NCI-H526 treated with DMSO at 0.1 percent for 48 hours (cell line): ENCODE measurements at regions not wholly inside any gene's neighbourhood (a gene's known extent, or its start where the extent isn't known, plus 50 kb on each side); places are given as distances from the start of the nearest gene placed in this dataset.

Source experiments
- DNase-seq: peaks from one replicate; lab custom pipeline; 2025; lab: John Stamatoyannopoulos, UW

DNA sequence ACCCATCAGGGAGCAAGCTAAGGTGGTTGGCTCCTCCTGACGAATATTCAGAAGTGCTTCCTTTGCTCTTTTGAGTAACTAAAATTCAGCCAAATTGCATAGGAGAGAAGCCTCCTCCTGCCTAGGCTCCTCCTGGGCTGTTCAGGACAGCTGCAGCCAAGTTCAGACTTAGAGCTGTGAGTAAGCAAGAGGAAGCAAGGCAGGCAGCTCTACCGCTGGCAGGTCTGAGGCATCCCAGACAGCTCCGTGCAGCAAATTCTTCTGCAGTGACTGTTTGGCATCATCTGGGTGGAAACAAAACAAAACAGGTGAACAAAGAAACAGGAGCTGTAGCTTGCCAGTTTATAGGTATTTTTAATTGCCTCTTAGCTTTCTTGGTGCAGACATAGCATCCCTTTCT is 421.0 kb downstream of the GADD45G start:
- DNase-seq = no peak

DNA sequence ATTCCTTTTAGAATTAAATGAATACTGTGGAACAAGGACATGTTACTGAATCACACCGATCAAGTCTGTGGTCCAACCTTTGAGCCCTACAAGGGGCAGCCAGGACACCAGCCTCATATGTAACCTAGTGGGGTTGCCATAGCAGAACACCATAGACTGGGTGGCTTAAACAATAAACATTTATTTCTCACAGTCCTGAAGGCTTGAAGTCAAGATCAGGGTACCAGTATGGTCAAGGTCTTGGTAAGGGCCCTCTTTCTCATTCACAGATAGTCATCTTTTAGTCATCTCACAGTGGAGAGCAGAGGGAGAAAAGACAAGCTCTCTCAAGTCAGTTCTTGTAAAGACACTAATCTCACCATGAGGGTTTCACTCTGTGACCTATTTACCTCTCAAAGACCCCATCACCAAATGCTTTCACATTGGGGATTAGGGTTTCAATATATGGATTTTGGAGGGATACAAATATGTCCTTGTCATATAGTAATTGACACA is 422.5 kb downstream of the GADD45G start:
- no peak for DNase-seq

DNA sequence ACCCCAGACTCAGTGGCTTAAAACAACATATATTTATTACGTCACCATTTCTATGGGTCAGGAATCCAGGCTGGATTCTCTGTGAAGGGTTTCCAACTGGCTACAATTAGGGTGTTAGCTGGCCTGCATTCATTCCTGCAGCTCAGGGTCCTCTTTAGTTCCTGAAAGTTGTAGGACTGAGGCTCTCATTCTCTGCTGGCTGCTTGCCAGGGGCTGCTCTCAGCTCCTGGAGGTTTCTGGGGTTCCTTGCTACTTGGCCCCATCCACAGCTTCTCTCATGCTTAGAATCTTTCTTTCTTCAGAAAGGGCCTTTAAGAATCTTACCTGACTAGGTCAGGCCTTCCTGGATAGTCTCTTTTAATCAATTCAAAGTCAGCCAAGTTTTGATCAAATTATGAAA is 424.6 kb downstream of the GADD45G start:
- no peak for DNase-seq

DNA sequence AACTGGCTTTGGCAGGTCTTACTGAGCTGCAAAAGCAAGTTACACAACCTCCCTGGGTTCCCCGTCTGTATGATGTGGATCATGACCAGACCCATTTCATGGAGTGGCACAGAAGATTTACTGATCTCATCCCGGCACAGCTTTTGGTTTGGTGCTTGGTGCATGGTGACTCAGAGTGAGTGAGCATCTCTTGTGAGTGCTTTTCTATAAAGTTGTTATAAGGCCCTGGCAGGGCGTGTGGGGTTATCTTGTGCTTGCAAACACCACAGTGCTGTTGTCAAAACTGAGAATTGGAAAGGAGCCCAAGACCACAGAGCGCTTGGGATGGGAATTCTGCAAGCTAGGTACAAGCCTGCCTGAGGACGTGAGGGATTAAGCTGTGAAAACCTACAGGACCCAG is 425.2 kb downstream of the GADD45G start:
- no peak for DNase-seq

- DNase-seq = no peak
Observed at GRCh38 chr9:90032296-90033027, 427.6 kb downstream of the GADD45G start.

DNA sequence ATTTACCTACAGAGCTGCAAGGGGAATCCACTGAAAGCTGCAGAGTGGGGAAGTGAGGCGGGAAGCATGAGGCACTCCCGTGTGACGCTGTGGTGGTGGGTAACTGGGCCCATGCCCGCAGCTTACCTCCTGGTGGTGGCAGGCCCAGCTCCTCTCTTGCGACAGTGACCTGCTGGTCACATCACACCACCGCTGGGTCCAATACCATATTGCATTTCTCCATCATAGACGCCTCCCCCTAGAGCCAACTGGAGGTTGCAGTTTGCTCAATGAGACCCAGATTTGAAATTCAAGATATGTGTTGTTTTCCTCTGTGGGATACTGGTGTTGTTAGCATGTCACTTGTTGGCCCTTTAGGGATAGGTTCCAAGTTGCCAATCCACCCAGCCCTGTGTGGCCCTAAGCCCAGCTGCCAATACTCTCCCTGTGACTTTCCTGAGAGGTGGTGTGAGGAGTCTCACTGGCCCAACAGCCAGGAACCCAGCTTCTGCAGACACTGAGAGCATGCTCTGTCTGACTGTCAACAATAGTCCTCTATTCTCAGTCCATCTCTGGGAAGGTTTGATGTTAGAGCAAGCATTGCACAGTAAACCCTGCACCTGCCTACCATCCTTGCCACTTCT is 428.3 kb downstream of the GADD45G start:
- DNase-seq = no peak

- no peak for DNase-seq
Observed at GRCh38 chr9:90034071-90034470, 429.3 kb downstream of the GADD45G start.

DNA sequence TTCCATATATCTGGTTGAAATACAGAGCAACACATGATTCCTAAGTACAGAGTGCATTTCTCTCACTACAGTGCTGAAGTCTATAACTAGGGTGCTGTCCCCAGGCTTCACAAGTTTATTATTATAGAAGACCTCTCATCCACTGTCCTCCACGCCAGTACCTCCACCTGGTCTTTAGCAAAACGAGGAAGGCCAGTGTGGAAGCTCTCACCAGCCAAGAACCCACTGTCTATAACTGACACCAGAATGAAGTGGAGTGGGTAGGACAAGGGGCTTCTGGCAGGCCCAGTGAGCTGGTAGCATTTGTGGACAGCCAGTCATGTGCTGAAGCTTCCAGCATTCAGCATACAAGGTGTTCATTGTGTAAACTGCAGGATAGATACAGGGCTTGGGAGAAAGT is 430.7 kb downstream of the GADD45G start:
- DNase-seq = no peak

- no peak for DNase-seq
Observed at GRCh38 chr9:90037146-90037797, 432.5 kb downstream of the GADD45G start.

- peak; percentile 55 for DNase-seq
Observed at GRCh38 chr9:90038763-90039162, 434.0 kb downstream of the GADD45G start.

GRCh38 chr9:90044263-90044662 is 439.5 kb downstream of the GADD45G start:
- no peak for DNase-seq

DNA sequence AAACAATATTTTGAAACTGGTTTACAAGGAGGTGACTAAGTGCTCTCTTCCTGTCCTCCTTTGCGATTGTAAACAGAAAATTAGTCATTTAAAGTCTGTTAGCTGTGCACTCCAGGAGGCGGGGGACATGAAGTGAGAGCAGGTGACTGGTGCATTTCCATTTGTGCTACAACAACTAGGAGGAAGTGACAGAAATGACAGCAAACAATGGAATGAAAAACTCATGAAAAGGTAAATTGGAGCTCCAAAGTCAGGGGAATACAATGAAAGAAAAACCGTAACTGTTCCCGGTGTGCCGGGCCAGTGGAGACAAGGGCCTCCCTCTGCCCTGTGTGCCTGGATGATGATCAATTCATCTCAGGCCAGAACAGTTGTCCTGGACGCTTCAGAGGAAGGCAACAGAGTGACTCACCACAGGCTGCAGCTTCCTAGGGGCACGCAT is 439.9 kb downstream of the GADD45G start:
- no peak for DNase-seq

GRCh38 chr9:90046317-90046861 is 441.6 kb downstream of the GADD45G start:
- DNase-seq = no peak

DNA sequence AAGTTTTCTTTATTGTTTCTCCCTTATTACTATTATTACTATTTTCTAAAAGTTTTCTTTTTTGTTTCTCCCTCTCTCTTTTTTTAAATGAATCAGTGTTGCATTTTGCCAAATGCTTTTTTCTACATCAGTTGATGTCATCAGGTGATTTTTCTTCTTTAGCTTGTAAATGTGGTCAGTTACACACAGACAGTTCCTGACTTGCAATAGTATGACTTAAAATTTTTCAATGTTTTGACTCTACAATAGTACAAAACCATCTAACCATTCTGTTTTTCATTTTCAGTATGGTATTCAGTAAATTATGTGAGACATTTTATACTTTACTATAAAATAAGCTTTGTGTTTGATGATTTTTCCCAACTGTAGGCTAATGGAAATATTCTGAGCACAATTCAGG is 443.0 kb downstream of the GADD45G start:
- no peak for DNase-seq

DNA sequence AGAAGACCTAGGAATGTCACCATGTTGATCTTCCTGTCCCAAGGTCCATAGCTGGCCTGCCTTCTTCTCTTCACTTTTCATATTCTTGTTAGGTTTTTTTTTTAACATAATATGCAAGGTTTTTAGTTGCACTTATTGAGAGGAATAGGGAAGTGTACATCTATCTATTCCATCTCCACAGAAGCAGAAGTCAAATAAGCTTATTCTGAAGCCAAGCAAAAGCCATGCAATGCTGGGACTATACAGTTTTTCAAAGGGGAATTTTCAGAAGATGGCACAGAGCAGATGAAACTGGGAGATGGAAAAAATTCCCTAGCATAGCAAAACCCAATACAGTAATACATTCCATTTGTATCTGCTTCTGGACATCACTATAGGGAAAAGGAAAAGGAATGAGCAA is 447.6 kb downstream of the GADD45G start:
- no peak for DNase-seq

DNA sequence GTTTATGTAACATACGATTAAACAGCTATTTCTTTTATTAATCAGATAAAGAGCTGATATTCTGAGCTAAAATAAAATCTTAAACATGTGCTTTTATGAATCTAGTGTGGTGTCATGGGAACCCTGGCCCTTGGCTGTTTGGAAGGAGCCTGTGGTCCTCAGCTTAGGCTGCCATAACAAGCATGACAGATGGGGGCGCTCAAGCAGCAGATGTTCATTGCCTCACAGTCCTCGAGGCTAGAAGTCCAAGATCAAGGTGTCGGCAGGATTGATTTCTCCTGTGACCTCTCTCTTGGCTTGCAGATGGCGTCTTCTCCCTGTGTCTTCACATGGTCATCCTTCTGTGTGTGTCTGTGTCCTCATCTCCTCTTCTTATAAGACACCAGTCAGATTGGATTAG is 448.2 kb downstream of the GADD45G start:
- no peak for DNase-seq

GRCh38 chr9:90054810-90055209 is 450.0 kb downstream of the GADD45G start:
- DNase-seq = no peak

DNA sequence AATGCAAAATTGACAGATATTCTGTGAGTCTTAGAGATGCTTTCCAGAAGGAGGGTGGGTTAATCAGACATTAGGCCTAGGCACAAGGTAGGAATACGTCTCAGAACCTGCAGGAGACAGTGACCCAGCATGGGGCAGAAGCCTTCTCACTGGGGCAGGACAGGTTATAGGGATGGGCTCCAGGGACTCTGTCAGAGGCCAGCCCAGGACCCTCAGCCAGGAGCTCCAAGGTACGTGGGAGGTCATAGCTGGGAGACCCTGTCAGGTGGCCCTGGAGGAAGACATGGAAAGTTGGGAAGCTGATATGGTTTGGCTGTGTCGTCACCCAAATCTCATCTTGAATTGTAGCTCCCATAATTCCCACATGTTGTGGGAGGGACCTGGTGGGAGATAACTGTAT is 450.4 kb downstream of the GADD45G start:
- DNase-seq = no peak

DNA sequence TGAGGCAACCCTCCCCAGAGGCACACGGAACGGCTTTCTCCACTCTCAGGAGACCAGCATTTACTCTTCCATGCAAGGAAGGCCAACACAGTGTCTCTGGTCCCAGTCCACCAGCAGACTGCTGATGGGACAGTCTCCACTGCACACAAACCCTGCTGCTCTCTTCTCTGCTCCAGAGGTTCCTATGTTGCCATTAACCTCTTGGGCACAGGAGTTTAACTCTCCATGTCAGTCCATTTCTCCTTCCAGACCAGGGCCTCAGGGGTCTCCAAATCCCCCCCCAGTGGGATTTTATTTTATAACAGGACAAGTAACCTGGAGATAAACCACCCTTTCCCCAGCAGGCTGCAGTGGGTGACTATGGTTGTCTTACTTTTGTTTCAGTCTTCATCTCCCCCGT is 452.5 kb downstream of the GADD45G start:
- no peak for DNase-seq

DNA sequence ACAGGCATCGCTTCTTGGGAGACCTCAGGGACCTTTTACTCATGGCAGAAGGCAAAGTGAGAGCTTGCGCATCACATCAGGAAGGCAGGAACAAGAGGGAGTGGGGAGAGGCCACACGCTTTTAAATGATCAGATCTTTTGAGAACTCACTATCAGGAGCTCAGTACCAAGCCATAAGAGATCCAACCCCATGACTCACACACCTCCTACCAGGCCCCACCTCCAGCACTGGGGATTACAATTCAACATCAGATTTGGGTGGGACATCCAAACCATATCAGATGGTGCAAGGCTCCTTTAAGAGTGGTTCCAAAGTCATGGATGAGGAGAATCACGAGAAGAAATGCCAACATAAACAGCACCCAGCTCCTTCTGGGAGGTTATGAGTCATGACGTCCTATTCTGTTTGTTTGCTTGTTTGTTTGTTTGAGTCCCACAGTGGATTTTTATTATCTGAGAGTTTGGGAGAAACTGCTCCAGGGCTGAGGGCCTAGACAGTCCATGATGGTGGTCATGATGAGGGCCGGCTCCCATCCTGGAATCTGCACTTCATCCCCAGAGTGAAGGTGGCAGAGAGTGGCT is 453.5 kb downstream of the GADD45G start:
- DNase-seq = no peak

DNA sequence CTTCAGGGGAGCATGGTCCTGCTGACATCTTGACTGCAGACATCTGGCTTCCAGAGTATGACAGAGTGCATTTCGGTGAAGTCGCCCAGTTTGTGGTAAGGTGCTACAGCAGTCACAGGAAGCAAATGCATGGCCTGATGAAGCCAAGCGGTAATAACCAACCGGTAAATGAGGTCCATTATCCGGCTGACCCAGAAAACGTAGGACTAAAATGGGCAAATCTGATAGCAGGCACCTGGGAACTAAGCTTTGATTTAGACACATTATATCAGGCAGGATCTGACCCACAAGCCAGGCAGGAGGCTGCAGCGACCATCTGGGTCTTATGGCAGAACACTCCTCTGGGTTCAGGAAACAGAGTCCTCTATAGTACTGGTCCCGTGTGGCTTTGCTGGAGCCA is 454.6 kb downstream of the GADD45G start:
- DNase-seq = no peak

- no peak for DNase-seq
Observed at GRCh38 chr9:90060256-90060655, 455.4 kb downstream of the GADD45G start.

DNA sequence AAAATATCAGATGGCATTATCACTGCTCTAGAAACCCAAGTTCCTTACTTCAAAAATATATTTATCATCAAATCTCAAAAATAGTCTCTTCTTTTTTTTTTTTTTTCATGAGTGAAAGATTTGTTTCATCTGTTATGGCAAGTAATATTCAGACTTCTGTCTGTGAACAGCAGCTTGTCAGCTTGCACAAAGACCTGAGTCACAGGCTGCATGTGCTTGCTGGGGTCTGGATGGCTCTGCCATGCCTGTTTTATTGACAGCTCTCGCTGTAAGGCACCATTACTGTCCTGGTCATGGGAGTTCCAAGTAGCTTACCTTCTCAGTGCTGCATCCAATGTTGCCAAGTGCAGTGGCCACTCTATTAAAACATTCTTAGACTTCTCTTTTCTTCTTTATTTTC is 456.4 kb downstream of the GADD45G start:
- no peak for DNase-seq
